ENCODE measurements at regions not wholly inside any gene's neighbourhood (a gene's known extent, or its start where the extent isn't known, plus 50 kb on each side); places are given as distances from the start of the nearest gene placed in this dataset.
"Not testable (repeated sequence)": the region's sequence is repeated elsewhere in the genome, so short reads cannot be mapped to it uniquely, and the experiment has no call there.

DNA sequence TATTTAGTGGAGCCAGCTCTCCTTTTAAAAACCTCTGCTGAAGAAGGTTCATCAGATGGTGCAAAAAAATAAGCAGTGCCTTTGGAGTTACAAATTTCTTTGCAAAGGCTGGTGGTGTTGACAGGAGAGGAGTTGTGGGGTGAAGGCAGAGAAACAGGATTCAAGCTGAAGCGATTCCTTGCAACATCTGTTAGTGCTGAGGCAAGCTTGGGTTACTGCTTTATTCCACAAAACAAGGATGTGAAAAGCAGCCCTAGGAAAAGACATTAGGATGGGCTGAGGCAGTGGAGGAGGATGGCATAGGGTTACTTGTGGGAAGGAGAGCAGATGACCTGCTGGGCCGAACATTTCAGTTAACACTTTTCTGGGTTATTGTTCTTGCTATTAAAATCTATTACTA, 390.7 kb downstream of the DLEU7 start:
- no peak for DNase-seq (ENCODE audit: low read depth)

DNA sequence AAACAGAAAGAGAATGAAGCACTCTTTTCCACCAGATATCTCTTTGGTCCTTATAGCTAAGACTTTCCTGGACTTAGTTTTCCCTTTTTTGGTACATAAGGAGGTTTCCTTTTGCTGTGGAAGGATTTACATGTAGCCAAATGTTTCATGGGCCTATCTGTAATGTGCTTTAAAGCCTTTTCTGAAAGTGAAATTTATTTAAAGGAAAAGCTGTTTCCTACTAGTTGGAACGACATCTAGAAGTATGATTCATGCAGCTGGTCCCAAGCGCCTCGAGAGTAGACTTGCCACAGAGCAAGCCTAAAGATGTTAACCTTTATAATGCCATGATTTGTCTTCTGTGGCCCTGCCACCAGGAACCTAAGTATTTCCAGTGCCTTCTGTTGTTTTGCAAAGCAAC, 390.3 kb downstream of the DLEU7 start:
- no peak for DNase-seq (ENCODE audit: low read depth)

DNA sequence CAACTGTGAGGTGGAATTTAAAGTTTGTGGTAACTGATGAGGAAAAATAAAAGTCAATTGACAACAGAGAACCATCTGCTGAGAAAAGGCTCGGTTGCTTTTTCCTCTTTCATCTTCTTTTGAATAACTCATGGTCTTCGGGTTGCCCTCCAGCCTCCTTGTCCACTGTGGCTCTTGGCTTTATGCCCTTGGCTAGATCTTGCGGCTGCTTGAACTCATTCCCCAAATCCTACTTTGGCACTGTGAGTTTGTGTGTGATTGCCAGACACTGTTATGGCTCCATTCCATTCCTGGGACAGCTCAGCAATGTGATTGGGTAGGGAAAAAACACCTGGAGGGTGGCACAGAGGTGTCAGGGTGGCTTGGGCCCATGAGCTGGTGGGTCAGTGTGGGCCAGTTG, 387.4 kb downstream of the DLEU7 start:
- DNase-seq (ENCODE audit: low read depth) = peak; percentile 58

DNA sequence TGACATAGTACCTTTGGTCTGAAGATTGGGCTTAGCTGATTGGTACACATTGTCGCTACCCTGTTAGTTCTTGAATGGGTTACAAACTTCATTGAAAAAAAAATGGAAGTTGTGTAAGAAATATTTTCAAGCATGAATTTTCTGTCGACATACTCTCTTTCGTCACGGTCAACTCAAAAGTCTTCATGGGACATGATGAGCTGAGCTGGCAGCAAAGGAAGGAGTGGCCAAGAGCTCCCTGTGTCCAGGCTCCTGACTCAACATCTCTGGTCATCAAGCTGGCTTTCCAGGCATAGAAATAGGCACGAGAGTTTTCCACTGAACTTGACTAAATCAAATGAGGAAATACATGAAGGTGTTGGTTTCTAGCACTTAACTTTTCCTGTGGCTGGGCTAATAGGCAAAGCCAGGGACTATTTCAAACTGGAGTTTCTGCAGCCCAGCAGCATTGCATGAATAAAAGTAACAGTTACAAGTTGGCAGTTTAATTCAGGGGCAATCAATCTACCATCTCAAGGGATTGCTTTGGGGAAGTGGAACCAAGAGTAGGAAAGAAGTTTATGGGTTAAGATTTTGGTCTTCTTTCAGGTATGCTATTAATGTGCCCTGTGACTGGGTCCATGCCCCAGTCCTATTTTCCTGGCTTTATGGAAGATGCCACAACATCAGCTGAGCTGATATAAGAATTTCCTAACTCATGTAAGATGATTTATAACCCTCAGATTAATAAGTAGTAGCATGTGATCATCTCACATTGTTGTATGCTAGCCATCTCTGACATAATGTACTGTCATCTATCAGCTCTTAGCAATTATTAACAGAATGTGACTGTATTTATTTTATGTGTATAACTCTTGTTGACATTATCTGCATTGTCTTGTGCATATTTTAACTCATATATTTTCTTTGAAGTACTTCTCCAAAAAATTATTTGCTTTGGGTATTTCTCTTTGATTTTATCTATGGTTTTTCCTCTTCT, 385.8 kb downstream of the DLEU7 start:
- DNase-seq (ENCODE audit: low read depth) = no peak

DNA sequence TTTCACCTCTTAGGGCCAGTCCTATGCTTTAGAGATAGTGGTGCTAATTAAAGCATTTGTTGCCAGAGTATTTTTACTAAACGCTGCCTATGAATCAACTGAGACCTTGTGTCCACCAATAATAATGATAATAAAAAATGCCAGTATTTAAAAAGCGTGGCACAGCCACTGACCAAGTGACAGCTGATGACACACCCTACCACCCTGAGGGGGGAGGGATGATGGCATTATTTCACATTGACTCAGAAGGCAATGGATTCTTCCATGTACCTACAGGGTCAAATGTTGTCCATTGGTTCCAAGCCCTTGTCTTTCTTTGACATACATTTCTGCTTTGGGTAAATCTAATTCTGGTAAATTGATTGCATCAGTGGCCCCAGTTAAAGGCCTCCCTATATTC, 384.4 kb downstream of the DLEU7 start:
- DNase-seq (ENCODE audit: low read depth) = no peak

DNA sequence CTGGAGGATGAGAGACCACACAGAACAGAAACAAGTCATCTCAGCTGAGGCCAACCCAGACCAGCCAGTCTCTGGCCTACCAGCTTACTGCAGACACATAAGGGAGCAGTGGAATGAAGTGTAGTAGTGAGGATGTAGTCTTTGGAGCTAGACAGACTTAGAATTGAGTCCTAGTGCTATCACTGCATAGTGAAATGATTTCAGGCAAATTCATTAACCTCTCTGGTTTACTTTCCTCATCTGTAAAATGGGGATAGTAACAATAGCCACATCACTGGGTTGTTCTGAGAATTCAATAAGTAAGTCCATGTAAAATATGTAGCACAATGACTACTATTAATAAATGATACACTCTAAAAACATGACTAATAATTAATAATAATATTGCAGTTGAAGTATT, 383.8 kb downstream of the DLEU7 start:
- no peak for DNase-seq (ENCODE audit: low read depth)

DNA sequence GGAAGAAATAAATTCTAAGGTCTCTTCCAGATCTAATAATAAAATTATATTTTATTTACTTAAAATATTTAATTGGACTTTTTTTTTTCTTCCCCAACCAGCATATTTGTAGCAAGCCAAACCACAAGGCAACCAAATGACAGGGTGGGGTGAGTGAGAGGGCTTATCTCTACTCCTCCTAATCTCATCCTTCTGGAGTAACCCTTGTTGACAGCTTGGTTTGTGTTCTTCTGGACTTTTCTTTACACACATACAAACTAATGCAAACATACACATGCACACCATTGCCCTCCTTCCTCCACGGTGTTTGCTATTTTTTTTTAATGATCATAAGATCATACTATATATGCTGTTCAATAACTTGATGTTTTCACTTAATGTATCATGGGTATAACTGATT, 383.1 kb downstream of the DLEU7 start:
- DNase-seq (ENCODE audit: low read depth) = no peak

DNA sequence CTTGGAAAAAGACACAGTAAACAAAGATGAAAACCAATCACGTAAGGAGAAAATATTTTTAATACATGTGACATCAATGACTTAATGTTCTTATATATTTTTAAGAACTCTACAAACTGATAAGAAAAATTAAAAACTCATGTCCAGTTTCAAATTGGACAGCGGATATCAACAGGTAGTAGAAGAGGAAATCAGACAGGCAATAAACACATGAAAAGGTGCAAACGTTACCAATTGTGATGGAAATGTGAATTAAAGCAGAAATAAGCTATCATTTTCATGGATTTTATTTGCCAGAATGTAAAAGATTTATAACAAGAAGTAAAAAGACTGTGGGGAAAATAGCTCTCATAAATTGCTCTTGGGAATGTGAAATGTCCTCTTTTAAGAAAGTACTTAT, 382.3 kb downstream of the DLEU7 start:
- DNase-seq (ENCODE audit: low read depth) = no peak

DNA sequence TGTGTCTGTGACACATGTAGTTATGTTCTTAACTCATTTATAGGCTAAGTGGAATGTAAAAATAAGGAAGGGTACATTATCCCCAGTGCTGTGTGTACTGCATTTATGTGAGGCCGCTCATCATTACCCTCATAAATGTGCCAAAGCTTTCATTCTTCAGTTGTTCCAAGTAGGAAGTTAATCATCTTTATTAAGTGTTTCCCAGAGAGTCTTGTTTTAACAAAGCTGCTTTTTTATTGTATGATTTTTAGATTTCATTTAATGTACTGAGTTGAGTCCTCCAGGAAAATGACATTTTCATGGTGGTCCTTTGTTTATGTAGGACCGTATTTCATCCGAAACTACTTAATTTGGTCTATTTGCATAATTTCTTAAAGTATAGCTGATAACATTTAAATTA, 379.8 kb downstream of the DLEU7 start:
- no peak for DNase-seq (ENCODE audit: low read depth)

DNA sequence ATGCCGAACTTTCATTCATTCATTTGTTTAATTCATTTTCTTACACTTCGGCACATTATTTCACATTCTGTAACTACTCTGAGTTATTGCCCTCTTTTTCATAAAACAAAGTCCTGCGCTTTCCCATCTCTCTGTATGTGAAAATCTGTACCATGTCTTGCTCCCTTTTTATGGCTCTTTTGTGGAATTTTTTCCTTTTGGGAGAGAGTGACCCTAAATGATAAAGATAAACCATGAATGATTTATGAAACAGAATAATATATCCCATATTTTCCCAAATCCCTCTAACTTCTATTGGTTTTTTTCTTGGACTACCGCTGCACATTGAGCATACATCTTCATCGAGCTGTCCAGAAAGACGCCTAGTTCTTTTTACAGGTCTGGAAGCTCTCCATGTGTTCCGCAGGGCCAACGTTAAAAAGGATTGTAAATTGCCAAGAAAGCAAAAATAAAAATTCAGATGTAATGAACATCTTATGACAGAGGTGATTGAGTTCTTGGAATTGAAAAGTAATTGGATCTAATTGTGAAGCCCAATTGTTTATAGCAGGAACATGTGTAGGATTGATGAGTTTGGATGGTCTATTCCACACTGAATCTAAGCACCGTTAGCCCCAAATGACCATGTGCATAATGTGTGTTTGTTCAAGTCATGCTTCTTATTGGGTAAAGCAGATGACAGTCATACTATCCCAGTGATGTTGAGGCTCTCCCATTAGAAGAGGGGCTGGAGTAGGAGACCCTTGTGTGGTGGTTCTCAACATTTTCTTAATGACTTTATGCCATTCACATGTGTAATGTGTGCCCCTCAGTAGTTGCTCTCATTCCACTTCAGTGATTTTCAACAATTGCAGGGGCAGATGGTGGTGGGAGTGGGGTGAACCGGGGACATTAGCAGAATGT, 378.9 kb downstream of the DLEU7 start:
- no peak for DNase-seq (ENCODE audit: low read depth)

DNA sequence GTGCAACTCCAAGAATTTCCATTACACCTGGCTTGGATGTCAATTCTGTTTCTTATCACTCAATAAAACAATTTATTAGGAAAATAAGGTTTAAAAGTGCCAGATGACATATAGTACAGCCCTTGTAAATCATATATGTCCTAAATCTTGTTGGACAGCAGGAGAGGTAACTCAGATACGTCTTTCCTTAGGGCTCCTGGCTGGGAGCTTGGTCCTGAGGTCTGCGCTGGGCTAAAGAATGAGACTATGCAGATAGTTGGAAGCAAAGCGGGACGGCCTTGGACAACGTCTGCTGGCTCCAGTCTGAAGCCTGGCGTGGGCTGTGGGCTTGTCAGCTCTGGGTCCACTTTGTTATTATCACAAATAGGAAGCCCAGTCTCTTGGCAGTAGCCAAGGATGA, 377.0 kb downstream of the DLEU7 start:
- DNase-seq (ENCODE audit: low read depth) = no peak

DNA sequence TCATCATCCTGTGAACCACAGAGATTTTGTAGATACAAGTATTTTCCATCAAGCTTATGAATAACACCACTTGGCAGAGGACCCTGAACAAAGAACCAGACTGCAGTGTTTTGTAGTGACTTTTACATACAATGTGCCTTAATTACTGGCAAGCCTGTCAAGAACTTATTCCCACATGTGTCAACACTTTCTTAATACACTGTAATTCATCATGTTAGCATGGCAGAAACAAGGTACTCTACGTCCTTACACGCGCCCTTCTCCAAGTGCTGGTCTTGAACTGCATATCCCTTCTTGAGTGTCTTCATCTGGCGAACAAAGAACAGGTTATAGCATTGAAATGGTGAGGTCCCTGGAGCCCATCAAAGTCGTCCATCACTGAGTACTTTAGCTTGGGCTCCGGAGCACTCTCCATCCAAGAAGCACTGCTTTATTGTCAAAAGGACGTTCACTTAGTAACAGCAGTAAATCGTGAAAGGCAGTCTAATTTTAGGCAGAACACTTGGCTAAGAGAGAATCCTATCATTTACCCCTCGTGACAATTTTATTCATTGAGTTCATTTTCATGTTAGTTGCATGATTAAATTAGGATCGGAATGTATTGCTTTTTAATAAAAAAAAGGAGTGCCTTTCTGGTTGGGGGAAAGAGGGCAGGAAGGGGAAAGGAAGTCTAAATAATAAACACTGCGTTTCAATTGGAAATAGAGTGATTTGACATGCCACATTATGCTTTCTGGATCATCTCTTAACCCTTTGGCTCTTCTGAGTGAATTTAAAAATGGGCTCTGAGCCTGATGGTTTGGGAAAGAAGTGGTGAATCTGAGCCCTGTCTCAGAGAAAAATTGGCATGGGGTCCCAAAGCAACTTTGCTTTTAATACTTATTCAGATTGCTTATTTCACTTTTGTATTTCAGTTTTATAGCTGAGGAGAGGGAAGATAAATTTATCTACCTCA, 376.1 kb downstream of the DLEU7 start:
- DNase-seq (ENCODE audit: low read depth) = no peak

DNA sequence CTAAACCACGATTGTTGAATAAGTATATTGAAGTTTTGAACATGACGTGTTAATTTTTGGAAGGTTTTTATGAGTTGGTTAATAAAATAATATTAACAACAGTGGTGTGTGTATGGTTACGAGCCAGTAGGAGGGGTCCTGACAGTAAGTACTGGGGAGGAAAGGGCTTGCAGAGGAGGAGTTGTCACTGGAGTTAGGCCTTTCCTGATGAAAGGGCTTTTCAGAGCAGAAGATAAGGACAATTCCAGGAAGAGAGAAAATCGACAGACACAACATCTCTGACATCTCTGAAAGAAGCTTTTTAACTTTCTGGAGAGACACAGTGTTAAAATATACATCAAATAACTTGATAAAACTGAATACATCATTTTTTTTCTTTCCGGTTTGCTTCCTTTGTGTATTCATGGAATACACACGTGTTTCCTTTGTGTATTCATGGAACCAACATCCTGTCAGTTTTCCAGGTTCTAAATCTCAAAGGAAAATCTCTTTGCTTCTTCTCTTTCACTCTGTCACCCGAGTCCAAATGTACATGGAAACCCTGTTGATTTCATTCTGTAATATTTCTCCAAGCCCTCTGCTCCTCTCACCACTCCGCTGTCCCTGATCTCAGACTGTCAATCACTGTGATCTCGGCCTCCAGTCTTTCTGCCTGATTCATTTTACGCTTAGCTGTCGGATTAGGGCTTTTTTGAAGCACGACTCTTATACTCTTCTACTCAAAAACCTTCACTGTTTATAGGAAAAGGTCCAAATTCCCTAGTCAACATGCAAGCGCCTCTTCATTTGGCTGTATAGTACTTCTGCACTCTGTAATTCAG, 374.4 kb downstream of the DLEU7 start:
- no peak for DNase-seq (ENCODE audit: low read depth)

DNA sequence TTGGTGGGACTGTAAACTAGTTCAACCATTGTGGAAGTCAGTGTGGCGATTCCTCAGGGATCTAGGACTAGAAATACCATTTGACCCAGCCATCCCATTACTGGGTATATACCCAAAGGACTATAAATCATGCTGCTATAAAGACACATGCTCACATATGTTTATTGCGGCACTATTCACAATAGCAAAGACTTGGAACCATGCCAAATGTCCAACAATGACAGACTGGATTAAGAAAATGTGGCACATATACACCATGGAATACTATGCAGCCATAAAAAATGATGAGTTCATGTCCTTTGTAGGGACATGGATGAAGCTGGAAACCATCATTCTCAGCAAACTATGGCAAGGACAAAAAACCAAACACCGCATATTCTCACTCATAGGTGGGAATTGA, 370.4 kb downstream of the DLEU7 start:
- DNase-seq (ENCODE audit: low read depth) = not testable (repeated sequence)

DNA sequence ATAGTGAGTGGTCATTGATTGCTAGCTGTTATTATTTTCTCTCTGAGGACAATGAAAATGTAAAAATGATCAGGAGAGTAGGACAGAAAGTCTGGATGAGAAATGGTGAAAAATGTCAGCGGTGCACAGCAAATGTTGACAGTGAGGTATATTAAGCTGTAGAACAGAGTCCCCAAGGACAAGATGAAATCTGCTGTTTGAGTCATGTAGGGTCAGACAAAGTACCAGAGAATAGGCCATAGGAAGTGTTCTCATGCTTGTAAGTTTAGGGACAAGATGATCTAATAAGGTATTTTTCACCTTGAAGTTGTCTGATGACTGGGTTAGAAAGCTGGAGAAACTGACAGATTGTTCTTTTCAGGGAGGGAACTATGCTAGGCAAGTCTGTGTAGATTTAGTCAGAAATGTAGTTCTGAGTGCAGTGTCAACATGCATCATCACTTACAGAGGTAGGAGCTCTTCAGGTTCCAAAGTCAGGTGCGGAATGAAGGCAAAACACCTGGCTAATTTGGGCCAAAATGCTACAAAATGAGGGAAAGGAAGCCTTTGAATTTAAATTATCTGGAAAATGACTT, 369.3 kb downstream of the DLEU7 start:
- DNase-seq (ENCODE audit: low read depth) = no peak

DNA sequence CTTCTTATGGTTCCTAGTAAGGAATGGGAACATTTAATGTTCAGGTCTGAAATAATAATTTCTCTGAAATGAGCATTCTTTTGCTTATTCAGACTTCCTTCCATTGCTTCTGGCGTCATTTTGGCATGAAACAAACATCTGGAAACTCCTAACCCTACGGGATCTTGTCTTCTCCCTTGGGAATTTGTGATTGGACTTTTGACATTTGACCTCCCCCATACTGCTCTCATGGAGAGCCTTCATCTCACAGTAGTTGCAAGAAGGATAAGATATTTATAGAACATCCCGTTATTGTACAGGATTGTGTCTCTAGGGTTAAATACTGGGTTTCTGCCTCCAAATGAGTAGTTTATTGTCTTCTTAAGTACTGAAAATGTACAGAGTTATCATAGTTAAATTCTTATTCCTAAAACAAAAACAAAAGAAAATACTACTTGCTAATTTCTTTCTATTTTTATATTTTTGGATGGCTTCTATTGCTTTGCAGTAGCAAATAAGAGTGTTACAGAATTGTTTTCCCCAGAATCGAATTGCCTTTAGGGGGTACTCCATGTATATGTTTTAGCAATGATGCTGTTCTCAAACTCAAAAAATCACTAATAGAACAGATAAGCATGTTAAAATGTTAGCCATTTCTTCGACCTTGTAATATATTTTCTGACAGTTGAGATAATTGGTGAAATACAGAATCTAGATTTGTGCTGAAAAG, 366.8 kb downstream of the DLEU7 start:
- no peak for DNase-seq (ENCODE audit: low read depth)

DNA sequence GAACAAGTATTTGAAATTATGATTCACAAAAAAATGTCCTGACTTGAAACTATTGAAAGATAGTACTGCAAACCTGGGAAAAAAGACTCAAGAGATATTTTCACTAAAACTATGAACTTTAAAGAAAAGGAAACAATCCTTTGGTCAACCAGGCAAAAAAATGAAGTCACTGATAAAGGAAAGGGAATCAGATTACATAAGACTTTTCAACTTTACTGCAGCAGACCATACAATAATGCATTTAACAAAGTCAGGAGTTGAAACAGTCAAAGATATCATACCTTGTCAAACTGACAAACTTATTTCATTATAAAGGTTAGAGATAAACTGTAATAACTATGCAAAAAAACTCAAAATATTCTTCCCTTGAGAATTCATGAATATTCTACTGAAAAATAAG, 361.6 kb downstream of the DLEU7 start:
- no peak for DNase-seq (ENCODE audit: low read depth)

DNA sequence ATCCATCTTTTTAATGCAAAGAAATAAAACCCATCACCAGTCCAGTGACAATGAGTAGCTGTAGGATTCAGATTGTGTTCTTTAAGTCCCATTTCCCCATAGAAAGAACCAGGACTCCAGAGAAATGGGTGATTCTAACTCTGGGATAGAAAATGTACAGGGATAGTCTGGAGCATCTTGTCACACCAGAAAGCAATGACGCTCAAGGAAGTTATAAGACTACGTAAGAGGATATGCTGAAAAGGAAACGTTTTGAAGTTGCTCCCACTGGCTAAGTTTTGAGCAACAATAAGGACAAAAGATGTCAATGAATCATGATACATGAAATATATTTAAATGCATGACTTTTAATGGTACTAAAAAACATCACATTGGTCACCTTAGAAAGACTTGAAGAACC, 360.1 kb downstream of the DLEU7 start:
- DNase-seq (ENCODE audit: low read depth) = no peak

DNA sequence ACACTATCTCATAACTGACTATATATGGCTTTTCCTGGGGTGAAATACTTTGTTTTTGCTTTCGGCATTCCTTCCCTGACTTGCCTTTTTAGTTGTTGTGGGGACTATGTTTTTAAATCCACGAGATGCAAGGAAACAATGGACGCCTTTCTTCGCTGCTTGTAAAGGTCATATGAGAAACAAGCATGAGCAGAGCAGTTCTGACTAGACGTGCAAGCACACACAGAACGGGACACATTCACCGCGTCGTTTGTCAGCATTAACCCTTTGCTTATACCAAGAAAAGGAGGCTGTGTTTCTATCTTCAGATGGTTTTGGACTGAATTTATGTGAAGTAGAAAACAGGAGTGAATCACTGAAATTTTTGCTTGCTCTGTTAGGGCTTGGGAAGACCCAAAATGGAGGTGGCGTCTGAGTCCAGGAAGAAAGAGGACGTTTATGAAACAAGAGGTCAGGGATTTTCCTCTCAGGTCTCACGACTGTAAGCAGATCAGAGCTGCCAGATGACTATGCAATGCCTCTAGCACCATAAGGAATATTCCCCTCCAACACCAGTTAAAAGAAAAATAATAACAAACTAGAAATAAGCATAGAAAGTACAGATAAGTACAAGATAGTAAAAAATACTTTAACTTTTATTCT, 358.9 kb downstream of the DLEU7 start:
- no peak for DNase-seq (ENCODE audit: low read depth)
